ENCODE measurements at regions not wholly inside any gene's neighbourhood (a gene's known extent, or its start where the extent isn't known, plus 50 kb on each side); places are given as distances from the start of the nearest gene placed in this dataset.

- Histone ChIP-seq H3K79me2 (ENCODE audit: insufficient read depth, low read length) (no peaks in the 10 kb centered on the region), H3K4me1 (ENCODE audit: insufficient read depth, low read length) (no peaks in the 10 kb centered on the region), H3K4me3 (replicated peaks in 1 of 3; ENCODE audit: insufficient read depth in 1 of 3, low read depth in 2 of 3, low read length in 3 of 3) (no peak overlapping the region), H3K4me2 (ENCODE audit: low read depth, low read length) (no peak overlapping the region), H3K9ac (ENCODE audit: insufficient read depth, low read depth, low read length) (no peak overlapping the region), H3K36me3 (replicated peaks in 1 of 2; ENCODE audit: control insufficient read depth in 1 of 2, insufficient read depth in 2 of 2, low read length in 2 of 2) (no peaks in the 10 kb centered on the region), H4K20me1 (ENCODE audit: insufficient read depth, low read length) (no peaks in the 10 kb centered on the region), H3K27me3 (ENCODE audit: control insufficient read depth in 1 of 2, insufficient read depth in 2 of 2, low read length in 2 of 2) (no peaks in the 10 kb centered on the region; a peak in 1 of 5 replicates), H3K9me3 (ENCODE audit: low read length) (peaks cover 25% of the 10 kb centered on the region), H2AFZ (ENCODE audit: low read length) (no peak overlapping the region), H3K27ac (ENCODE audit: extremely low read length, insufficient read depth, low read length) (no peak overlapping the region)
- 4% methylated on average over 1 of the region's 1 CpG for WGBS (ENCODE audit: low lambda C conversion rate)
- no peak for TF ChIP-seq ZNF234 (CRISPR knock-in tag; conservative IDR thresholded peaks at IDR 0.05)
- no peak for TF ChIP-seq TFDP2 (CRISPR knock-in tag; IDR thresholded peaks at IDR 0.05)
- no peak for TF ChIP-seq EHMT2 (IDR thresholded peaks at IDR 0.05; ENCODE audit: borderline replicate concordance, low read depth, low read length)
- no peak for TF ChIP-seq IRF2 (CRISPR knock-in tag; IDR thresholded peaks at IDR 0.05)
- no peak for TF ChIP-seq MYNN (CRISPR knock-in tag; IDR thresholded peaks at IDR 0.05; ENCODE audit: low read depth)
- no peak for TF ChIP-seq GFI1 (CRISPR knock-in tag; IDR thresholded peaks at IDR 0.05; ENCODE audit: borderline replicate concordance)
- TF ChIP-seq TIGD3 (CRISPR knock-in tag; IDR thresholded peaks at IDR 0.05; ENCODE audit: borderline replicate concordance), result no peak
- no peak for TF ChIP-seq TEF (CRISPR knock-in tag; IDR thresholded peaks at IDR 0.05)
- no peak for TF ChIP-seq STAT5B (CRISPR knock-in tag; IDR thresholded peaks at IDR 0.05)
- TF ChIP-seq ZNF512 (CRISPR knock-in tag; IDR thresholded peaks at IDR 0.05), result no peak
- TF ChIP-seq ZBTB7B (CRISPR knock-in tag; IDR thresholded peaks at IDR 0.05), result no peak
- in situ Hi-C loops (cut with HindIII; ENCODE audit: extremely low pct_ligation_motif_present, low pct_unique_long_range_greater_than_20kb), result no loop called here
- DNase-seq (ENCODE audit: low spot score) (no peak), FAIRE-seq (no peak), ATAC-seq (no peak)
- BruUV-seq (replicated peaks), result no TSS peak
- ChIA-PET POLR2A (no interaction called here), CTCF (ENCODE audit: low intra/inter-chr PET ratio, low total read pairs) (no interaction called here)
- intact Hi-C loops (cut with micrococcal nuclease; ENCODE audit: unreplicated experiment), result no loop called here
These were observed 1503.2 kb downstream of the HACE1 start for GRCh38 chr6:103356531-103356930.

All from HepG2 (cell line).